ENCODE measurements at regions not wholly inside any gene's neighbourhood (a gene's known extent, or its start where the extent isn't known, plus 50 kb on each side); places are given as distances from the start of the nearest gene placed in this dataset.
"Not testable (repeated sequence)": the region's sequence is repeated elsewhere in the genome, so short reads cannot be mapped to it uniquely, and the experiment has no call there.

- no peak for DNase-seq
Observed at GRCh38 chr3:13192471-13193213, 119.4 kb upstream of the IQSEC1 start.

GRCh38 chr3:13191016-13191415 is 117.8 kb upstream of the IQSEC1 start:
- no peak for DNase-seq

- DNase-seq: no peak
Observed at GRCh38 chr3:13190378-13190765, 117.1 kb upstream of the IQSEC1 start.

- no peak for DNase-seq
Observed at GRCh38 chr3:13189639-13190377, 116.6 kb upstream of the IQSEC1 start.

- DNase-seq: no peak
Observed at GRCh38 chr3:13188975-13189374, 115.7 kb upstream of the IQSEC1 start.

- no peak for DNase-seq
Observed at GRCh38 chr3:13188181-13188779, 115.1 kb upstream of the IQSEC1 start.

- no peak for DNase-seq
Observed at GRCh38 chr3:13187593-13187992, 114.4 kb upstream of the IQSEC1 start.

- no peak for DNase-seq
Observed at GRCh38 chr3:13186435-13186815, 113.2 kb upstream of the IQSEC1 start.

- no peak for DNase-seq
Observed at GRCh38 chr3:13185737-13186434, 112.7 kb upstream of the IQSEC1 start.

- DNase-seq: not testable (repeated sequence)
Observed at GRCh38 chr3:13179582-13180210, 106.5 kb upstream of the IQSEC1 start.

GRCh38 chr3:13179181-13179580 is 106.0 kb upstream of the IQSEC1 start:
- DNase-seq: no peak

- no peak for DNase-seq
Observed at GRCh38 chr3:13178107-13178506, 104.9 kb upstream of the IQSEC1 start.

- DNase-seq: no peak
Observed at GRCh38 chr3:13177641-13178040, 104.4 kb upstream of the IQSEC1 start.

- no peak for DNase-seq
Observed at GRCh38 chr3:13177236-13177635, 104.0 kb upstream of the IQSEC1 start.

- DNase-seq: no peak
Observed at GRCh38 chr3:13176445-13176844, 103.2 kb upstream of the IQSEC1 start.

GRCh38 chr3:13174803-13175135 is 101.5 kb upstream of the IQSEC1 start:
- no peak for DNase-seq

- no peak for DNase-seq
Observed at GRCh38 chr3:13174011-13174802, 101.0 kb upstream of the IQSEC1 start.

- DNase-seq: no peak
Observed at GRCh38 chr3:13173186-13173585, 100.0 kb upstream of the IQSEC1 start.

GRCh38 chr3:13172644-13173013 is 99.4 kb upstream of the IQSEC1 start:
- DNase-seq: no peak

GRCh38 chr3:13171704-13172643 is 98.7 kb upstream of the IQSEC1 start:
- no peak for DNase-seq

GRCh38 chr3:13170317-13170716 is 97.1 kb upstream of the IQSEC1 start:
- DNase-seq: no peak

Measured in activated CD8-positive, alpha-beta memory T cell treated with anti-CD3 and anti-CD28 coated beads, Interleukin-2, amount 50 U/mL, for 48 hours (primary cell).